OCI-LY7 (cell line): ENCODE measurements at regions not wholly inside any gene's neighbourhood (a gene's known extent, or its start where the extent isn't known, plus 50 kb on each side); places are given as distances from the start of the nearest gene placed in this dataset.

Experiments
- EZH2phosphoT487 ChIP-seq: fragments of 200-600 bp; sonication (generic); IDR thresholded peaks from 2 replicates; pipeline ENCODE4 v1.6.1; 2018; ENCODE audit warnings: low read depth, borderline replicate concordance, mild to moderate bottlenecking, mixed run types, antibody characterized with exemption, low read length, moderate library complexity, mixed read lengths
- TF ChIP-seq, protein P1 (sequence below): fragments of 200-600 bp; sonication (generic); conservative IDR thresholded peaks from 2 replicates; pipeline ENCODE4 v1.5.1; 2014; ENCODE audit warnings: mild to moderate bottlenecking, antibody characterized with exemption, low read length, moderate library complexity, mixed read lengths

DNA sequence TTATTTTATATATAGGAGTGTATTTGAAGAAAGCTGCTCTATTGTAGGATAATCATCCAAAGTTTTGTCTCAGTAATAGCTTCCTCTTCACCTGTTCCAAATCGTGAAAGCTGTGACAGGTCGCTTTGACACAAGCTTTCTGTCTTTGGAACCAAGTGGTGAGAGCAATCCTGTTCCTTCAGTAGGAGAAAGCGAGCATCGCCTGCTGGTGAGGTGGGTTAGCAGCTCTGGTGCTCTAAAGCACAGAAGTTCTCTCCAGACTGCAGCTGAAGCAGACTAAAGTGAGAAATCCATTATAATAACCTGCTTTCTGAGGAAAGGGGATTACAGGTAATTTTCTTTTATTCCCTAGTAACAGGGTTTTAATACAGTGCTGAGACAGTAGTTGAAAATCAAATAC, 803.8 kb downstream of the ADGRL2 start:
- TF ChIP-seq, protein P1, sequence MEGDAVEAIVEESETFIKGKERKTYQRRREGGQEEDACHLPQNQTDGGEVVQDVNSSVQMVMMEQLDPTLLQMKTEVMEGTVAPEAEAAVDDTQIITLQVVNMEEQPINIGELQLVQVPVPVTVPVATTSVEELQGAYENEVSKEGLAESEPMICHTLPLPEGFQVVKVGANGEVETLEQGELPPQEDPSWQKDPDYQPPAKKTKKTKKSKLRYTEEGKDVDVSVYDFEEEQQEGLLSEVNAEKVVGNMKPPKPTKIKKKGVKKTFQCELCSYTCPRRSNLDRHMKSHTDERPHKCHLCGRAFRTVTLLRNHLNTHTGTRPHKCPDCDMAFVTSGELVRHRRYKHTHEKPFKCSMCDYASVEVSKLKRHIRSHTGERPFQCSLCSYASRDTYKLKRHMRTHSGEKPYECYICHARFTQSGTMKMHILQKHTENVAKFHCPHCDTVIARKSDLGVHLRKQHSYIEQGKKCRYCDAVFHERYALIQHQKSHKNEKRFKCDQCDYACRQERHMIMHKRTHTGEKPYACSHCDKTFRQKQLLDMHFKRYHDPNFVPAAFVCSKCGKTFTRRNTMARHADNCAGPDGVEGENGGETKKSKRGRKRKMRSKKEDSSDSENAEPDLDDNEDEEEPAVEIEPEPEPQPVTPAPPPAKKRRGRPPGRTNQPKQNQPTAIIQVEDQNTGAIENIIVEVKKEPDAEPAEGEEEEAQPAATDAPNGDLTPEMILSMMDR = no peak
- TF ChIP-seq EZH2phosphoT487 = no peak
